Posterior cingulate gyrus (tissue), 11 donors: ENCODE measurements at regions not wholly inside any gene's neighbourhood (a gene's known extent, or its start where the extent isn't known, plus 50 kb on each side); places are given as distances from the start of the nearest gene placed in this dataset.
A peak's percentile ranks its signal among the peaks of the same experiment; 100 is the strongest.
"Not testable (repeated sequence)": the region's sequence is repeated elsewhere in the genome, so short reads cannot be mapped to it uniquely, and the experiment has no call there.

Experiments
- DNase-seq, 10 donors: peaks; one replicate each; pipeline versions ENCODE4 v3.0.0 to v3.0.0-alpha.2; 2020 to 2021; ENCODE audit warnings: mixed read lengths in 3 of 10
- intact Hi-C: fragments of 100-400 bp; cut with DNase I; formaldehyde crosslinking; loops from one replicate; pipeline ENCODE4 v1.15.1; 2023

DNA sequence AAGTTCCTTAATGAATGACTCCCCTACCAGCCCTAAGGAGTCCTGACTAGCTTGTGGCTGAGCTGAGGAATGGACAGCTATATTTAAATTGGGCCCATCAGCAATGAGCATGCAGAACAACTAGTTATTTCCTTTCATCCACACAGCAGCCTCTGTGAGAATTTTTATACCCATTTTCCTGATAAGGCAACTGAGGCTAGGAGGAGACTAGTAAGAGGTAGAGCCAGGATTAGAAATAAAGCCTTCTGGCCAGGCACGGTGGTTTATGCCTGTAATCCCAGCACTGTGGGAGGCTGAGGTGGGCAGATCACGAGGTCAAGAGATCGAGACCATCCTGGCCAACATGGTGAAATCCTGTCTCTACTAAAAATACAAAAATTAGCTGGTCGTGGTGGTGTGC is 55.9 kb upstream of the CYRIA start:
- DNase-seq, intact Hi-C loops: not testable (repeated sequence)

DNA sequence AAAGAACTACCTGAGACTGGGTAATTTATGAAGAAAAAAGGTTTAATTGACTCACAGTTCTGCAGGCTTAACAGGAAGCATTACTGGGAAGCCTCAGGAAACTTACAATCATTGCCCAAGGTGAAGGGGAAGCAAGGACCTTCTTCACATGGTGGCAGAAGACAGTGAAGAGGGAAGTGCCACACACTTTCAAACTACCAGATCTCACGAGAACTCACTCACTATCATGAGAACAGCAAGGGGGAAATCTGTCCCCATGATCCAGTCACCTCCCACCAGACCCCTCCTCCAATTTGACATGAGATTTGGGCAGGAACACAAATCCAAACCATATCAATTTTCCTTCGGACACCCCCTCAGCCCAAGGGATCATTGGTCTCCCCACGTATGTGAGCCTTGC is 55.1 kb upstream of the CYRIA start:
- DNase-seq, intact Hi-C loops: not testable (repeated sequence)

DNA sequence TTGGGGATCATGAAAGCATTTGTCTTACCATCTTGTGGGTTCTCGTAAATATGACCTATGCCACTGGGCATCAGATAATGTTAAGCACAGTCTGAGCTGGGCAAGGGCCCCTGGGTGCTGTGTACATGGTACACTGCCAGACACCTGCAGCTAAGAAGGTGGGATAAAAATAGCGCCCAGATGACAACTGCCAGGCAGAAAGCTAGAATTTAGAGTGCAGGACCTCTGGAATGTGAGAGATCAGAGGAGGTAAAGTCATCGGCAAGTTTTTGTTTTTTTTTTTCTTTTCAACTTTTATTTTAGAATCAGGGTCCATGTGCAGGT is 53.8 kb upstream of the CYRIA start:
- intact Hi-C loops = loop anchor here (10.0 kb wide), 1 partner anchor 55 kb away; the partner anchor contains the start of gene CYRIA
- no peak for DNase-seq

DNA sequence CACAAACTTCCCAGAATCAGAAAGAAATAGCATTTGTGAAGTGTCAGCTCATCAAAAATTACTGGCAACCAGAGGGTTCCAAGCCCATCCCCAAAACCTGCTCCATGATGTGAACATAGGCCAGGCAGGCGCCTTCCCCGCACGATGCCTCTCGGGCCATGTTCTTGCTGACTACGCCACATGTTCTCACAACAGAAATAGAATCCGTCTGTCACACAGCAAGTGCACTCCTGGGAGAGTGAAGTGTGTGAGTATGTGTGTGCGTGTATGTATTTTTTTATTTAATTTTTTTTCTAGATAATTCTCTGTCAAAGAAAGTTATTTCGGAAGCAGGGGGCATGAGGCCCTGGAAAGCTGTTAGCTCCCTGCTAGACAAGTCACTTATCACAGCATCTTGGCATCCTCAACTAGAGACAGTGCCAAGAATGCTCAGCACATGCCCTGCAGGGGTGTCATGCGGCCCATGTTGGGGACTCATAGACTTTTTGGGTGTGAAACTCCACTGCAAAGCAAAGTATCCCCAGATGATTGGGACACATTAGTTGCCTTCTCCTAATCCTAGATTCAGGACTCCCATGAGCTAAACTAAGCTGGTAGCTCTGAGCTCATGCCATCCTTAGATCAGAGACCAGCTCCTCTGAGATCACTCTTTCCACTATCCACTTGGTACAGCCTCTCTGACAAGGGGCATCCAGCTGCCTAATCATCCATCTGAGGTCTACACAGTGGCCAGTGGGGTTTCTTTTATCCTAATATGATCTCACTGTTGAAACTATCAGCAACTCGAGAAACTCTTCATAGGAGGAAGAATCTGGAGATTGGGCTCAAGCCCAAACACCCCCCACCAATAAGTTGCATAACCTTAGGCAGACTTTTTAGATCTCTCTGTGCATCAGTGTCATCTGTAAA is 53.2 kb upstream of the CYRIA start:
- DNase-seq = peak in 6 of 10 donors; percentile 33 to 91 (median 63)
- intact Hi-C loops = loop anchor here (10.0 kb wide), 1 partner anchor 54 kb away; the partner anchor contains the start of gene CYRIA

DNA sequence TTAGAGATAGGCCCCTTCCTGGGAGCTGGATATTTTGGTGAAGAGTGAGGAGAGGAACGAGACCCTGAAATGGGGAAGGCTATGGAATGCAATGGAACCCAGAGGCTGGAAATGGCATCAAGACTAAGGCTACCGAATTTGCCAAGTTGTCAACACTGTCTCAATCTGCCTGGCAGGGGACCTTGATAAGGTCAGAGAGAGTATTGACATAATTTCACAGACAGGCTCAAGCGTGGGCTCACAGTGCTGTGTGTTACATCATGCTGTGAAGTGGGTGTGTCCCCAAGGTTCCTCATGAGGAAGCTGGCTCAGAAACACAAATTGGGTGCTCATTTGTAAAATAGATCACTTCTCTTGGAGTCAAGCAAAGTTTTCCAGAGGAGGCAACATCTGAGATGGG is 51.8 kb upstream of the CYRIA start:
- DNase-seq = no peak
- intact Hi-C loops = loop anchor here (10.0 kb wide), 1 partner anchor 53 kb away; the partner anchor contains the start of gene CYRIA

DNA sequence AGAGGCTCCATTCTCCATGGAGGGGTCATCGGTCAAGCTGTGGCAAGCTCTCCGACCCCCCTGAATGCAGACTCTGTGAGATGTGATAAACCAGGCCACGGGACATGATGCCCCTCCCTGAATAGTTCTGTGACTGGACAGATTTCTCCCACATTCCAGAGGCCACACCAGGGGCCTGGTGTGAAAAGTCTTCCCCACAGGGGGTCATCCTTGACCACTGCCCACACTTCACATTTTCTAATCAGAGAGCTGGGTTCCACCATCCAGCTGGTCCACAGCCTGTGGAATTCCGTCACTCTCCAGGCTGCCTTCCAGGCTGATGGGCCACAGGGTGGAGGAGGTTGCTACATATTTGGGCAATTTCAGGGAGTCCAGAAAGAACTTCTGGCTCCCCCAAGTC is 51.3 kb upstream of the CYRIA start:
- DNase-seq = no peak

DNA sequence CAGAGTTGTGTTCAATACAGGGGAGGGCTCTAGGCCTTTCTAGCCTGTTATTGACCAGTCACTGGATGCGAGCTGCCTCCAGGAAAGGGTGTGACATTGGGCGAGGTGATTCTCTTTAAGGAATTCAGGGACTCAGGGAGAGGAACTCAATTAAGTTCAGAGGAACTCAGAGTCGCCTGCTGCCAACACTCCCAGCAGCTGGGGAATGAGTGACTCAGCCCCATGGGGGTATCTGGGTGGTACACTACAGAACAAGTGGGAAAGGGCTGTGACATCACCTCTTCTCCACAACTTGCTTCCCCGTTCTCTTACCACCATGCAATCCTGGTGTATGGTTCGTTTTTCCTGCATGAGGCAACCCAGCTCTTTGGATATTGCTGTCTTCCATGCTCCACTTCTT is 50.4 kb upstream of the CYRIA start:
- peak in 1 of 10 donors; percentile 47 for DNase-seq
- intact Hi-C loops = loop anchor here (10.0 kb wide), 1 partner anchor 51 kb away; the partner anchor contains the start of gene CYRIA

More for the DNA sequence above, 51.3 kb upstream of the CYRIA start:
- intact Hi-C loops = loop anchor here (10.0 kb wide), 1 partner anchor 52 kb away; the partner anchor contains the start of gene CYRIA
